ENCODE measurements at regions not wholly inside any gene's neighbourhood (a gene's known extent, or its start where the extent isn't known, plus 50 kb on each side); places are given as distances from the start of the nearest gene placed in this dataset.

DNA sequence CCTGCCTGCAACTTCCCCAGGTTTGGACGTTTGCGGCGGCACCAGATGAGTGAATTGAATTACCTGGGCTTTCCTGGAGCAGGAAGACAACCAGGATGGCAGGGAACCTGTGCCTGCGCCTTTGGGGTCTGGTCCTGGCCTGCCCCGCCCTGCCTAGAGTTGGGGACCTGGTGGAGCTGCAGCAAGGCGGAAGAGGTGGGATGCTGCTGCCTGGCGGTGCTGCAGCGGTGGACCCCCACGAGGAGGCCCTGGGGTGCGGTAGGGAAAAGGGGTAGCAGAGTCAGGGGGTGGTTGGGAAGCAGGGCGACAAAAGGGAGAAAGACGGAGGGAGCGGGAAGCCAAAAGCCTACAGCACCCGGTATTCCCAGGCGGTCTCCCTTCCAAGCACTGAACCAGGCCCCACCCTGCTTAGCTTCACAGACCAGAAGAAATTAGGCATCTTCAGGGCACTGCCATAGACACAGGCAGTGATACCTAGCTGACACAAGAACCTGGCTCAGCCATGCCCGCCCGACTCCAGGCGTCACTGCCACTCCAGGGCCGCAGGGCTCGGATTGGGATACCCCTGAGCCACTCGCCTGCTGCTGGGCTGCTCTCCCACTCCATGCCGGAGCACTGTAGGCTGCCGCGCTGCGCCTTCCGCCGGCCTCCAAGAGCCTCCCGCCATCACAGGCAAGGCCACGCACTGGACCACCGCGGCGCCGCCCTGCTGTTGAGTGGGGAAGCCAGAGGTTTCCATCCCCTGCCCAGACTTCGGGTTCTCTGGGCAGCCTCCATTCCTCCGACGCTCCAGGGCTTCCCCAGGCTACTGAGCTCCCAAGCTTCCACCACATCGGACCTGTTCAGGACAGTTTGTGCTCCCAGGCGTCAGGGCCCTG is 155.2 kb upstream of the ALG10B start:
- TF ChIP-seq EZH2phosphoT487 (IDR thresholded peaks at IDR 0.05; ENCODE audit: insufficient read depth, low read depth) (no peak), EZH2 (IDR thresholded peaks at IDR 0.05; ENCODE audit: insufficient read depth, poor library complexity, severe bottlenecking) (no peak)

GRCh38 chr12:38162013-38162412 is 154.6 kb upstream of the ALG10B start:
- Histone ChIP-seq H3K9me3 (ENCODE audit: low read depth) (no peaks in the 10 kb centered on the region), H3K27me3 (replicated peaks; ENCODE audit: insufficient read depth) (no peaks in the 10 kb centered on the region), H3K27ac (no peak overlapping the region), H3K79me2 (ENCODE audit: insufficient read depth) (no peaks in the 10 kb centered on the region), H3K9me2 (ENCODE audit: insufficient read depth) (no peaks in the 10 kb centered on the region), H4K20me1 (ENCODE audit: insufficient read depth) (no peaks in the 10 kb centered on the region), H3K4me1 (ENCODE audit: insufficient read depth) (no peaks in the 10 kb centered on the region), H2AFZ (no peak overlapping the region), H3K9ac (no peak overlapping the region), H3F3A (ENCODE audit: insufficient read depth) (no peaks in the 10 kb centered on the region), H3K4me3 (no peak overlapping the region), H3K36me3 (ENCODE audit: low read depth) (no peaks in the 10 kb centered on the region), H3K4me2 (ENCODE audit: unreplicated experiment) (no peak overlapping the region)
- TF ChIP-seq EZH2 (IDR thresholded peaks at IDR 0.05; ENCODE audit: insufficient read depth, poor library complexity, severe bottlenecking) (no peak), EZH2phosphoT487 (IDR thresholded peaks at IDR 0.05; ENCODE audit: insufficient read depth, low read depth) (no peak)
- 64 to 66% methylated on average over 14 to 19 of the region's 19 CpGs for WGBS, 2 experiments (ENCODE audit: low coverage in 1 of 2, low lambda C conversion rate in 2 of 2, missing lambda C conversion rate in 2 of 2)
- in situ Hi-C loops (cut with MboI), result no loop called here
- DNase-seq, result no peak

More for the DNA sequence above, 155.2 kb upstream of the ALG10B start:
- WGBS, 2 experiments (ENCODE audit: low coverage in 1 of 2, low lambda C conversion rate in 2 of 2, missing lambda C conversion rate in 2 of 2), result 83 to 84% methylated on average over 35 to 38 of the region's 38 CpGs
- Histone ChIP-seq H3K9me2 (ENCODE audit: insufficient read depth) (no peaks in the 10 kb centered on the region), H3K9ac (no peak overlapping the region), H3F3A (ENCODE audit: insufficient read depth) (no peaks in the 10 kb centered on the region), H3K36me3 (ENCODE audit: low read depth) (no peaks in the 10 kb centered on the region), H4K20me1 (ENCODE audit: insufficient read depth) (no peaks in the 10 kb centered on the region), H3K9me3 (ENCODE audit: low read depth) (no peaks in the 10 kb centered on the region), H2AFZ (no peak overlapping the region), H3K79me2 (ENCODE audit: insufficient read depth) (no peaks in the 10 kb centered on the region), H3K4me2 (ENCODE audit: unreplicated experiment) (no peak overlapping the region), H3K27me3 (replicated peaks; ENCODE audit: insufficient read depth) (no peaks in the 10 kb centered on the region), H3K4me3 (no peak overlapping the region), H3K4me1 (ENCODE audit: insufficient read depth) (no peaks in the 10 kb centered on the region), H3K27ac (no peak overlapping the region)
- no peak for DNase-seq
- in situ Hi-C loops (cut with MboI), result no loop called here

GRCh38 chr12:38162708-38163441 is 153.7 kb upstream of the ALG10B start:
- Histone ChIP-seq H3K27me3 (replicated peaks; ENCODE audit: insufficient read depth) (no peaks in the 10 kb centered on the region), H3K4me3 (no peak overlapping the region), H3K27ac (no peak overlapping the region), H2AFZ (no peak overlapping the region), H3K9me3 (ENCODE audit: low read depth) (no peaks in the 10 kb centered on the region), H4K20me1 (ENCODE audit: insufficient read depth) (no peaks in the 10 kb centered on the region), H3K9me2 (ENCODE audit: insufficient read depth) (no peaks in the 10 kb centered on the region), H3K9ac (no peak overlapping the region), H3K79me2 (ENCODE audit: insufficient read depth) (no peaks in the 10 kb centered on the region), H3K4me1 (ENCODE audit: insufficient read depth) (no peaks in the 10 kb centered on the region), H3K4me2 (ENCODE audit: unreplicated experiment) (no peak overlapping the region), H3K36me3 (ENCODE audit: low read depth) (no peaks in the 10 kb centered on the region), H3F3A (ENCODE audit: insufficient read depth) (no peaks in the 10 kb centered on the region)
- no peak for DNase-seq
- 63 to 64% methylated on average over 33 to 35 of the region's 35 CpGs for WGBS, 2 experiments (ENCODE audit: low coverage in 1 of 2, low lambda C conversion rate in 2 of 2, missing lambda C conversion rate in 2 of 2)
- in situ Hi-C loops (cut with MboI), result no loop called here
- no peak for TF ChIP-seq EZH2phosphoT487 (IDR thresholded peaks at IDR 0.05; ENCODE audit: insufficient read depth, low read depth)
- TF ChIP-seq EZH2 (IDR thresholded peaks at IDR 0.05; ENCODE audit: insufficient read depth, poor library complexity, severe bottlenecking), result no peak

- Histone ChIP-seq H3F3A (ENCODE audit: insufficient read depth) (no peaks in the 10 kb centered on the region), H3K9ac (no peak overlapping the region), H4K20me1 (ENCODE audit: insufficient read depth) (no peaks in the 10 kb centered on the region), H3K4me2 (ENCODE audit: unreplicated experiment) (no peak overlapping the region), H3K27me3 (replicated peaks; ENCODE audit: insufficient read depth) (no peaks in the 10 kb centered on the region), H2AFZ (no peak overlapping the region), H3K4me1 (ENCODE audit: insufficient read depth) (no peaks in the 10 kb centered on the region), H3K27ac (no peak overlapping the region), H3K36me3 (ENCODE audit: low read depth) (no peaks in the 10 kb centered on the region), H3K4me3 (no peak overlapping the region), H3K79me2 (ENCODE audit: insufficient read depth) (no peaks in the 10 kb centered on the region), H3K9me3 (ENCODE audit: low read depth) (no peaks in the 10 kb centered on the region), H3K9me2 (ENCODE audit: insufficient read depth) (no peaks in the 10 kb centered on the region)
- DNase-seq, result no peak
- in situ Hi-C loops (cut with MboI), result no loop called here
- WGBS, 2 experiments (ENCODE audit: low coverage in 1 of 2, low lambda C conversion rate in 2 of 2, missing lambda C conversion rate in 2 of 2), result 72 to 76% methylated on average over 10 to 28 of the region's 28 CpGs
- no peak for TF ChIP-seq EZH2phosphoT487 (IDR thresholded peaks at IDR 0.05; ENCODE audit: insufficient read depth, low read depth)
These were observed 153.2 kb upstream of the ALG10B start for GRCh38 chr12:38163442-38163801.

Data from GM23248 (cell line).